Left renal pelvis (tissue), 4 donors: ENCODE measurements at regions not wholly inside any gene's neighbourhood (a gene's known extent, or its start where the extent isn't known, plus 50 kb on each side); places are given as distances from the start of the nearest gene placed in this dataset.
A peak's percentile ranks its signal among the peaks of the same experiment; 100 is the strongest.

Experiments
- DNase-seq, 4 donors: peaks; one replicate each; pipeline ENCODE4 v3.0.0-alpha.2; 2013; ENCODE audit warnings: low read depth in 4 of 4, low spot score in 3 of 4

GRCh38 chr5:82855893-82856550 is 221.2 kb downstream of the TMEM167A start:
- DNase-seq = peak in 1 of 4 donors; percentile 20

DNA sequence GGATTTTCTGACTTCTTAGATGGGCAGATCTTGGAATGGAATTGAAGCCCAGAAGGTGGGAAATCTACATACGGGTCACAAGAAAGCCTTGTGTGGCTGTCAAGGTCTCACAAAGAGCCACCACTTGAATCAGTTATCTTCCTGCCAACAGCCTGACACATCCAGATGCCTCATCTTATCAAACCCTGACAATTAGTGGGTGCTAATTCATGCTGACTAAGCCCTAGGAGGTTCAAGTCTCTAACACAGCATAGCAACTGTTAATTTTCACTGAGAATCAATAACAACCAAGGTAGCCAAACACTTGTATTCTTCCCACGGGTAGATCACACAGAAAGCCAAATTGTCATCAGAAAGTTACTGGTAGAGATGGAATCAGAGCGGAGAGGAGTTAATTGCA is 222.2 kb downstream of the TMEM167A start:
- no peak for DNase-seq

DNA sequence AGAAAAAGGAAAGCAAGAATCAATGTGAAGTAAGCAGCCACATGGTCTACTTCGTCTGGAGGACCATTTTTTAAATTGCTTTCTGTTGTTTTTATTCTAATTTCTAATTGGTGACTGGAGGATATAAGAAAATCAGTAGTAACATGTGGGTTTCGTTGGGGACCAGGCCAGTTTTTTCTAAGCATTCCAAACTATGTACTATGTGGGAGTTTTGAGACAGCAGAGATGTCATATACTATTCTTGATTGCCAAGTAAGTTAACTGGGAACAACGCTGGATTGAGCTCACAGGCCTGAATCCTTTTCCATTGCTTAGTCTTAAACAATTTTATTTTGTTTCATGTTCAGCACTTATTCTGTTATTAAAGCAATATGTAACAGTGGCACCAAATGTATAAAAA is 225.7 kb downstream of the TMEM167A start:
- no peak for DNase-seq

GRCh38 chr5:82850393-82850792 is 226.8 kb downstream of the TMEM167A start:
- no peak for DNase-seq

DNA sequence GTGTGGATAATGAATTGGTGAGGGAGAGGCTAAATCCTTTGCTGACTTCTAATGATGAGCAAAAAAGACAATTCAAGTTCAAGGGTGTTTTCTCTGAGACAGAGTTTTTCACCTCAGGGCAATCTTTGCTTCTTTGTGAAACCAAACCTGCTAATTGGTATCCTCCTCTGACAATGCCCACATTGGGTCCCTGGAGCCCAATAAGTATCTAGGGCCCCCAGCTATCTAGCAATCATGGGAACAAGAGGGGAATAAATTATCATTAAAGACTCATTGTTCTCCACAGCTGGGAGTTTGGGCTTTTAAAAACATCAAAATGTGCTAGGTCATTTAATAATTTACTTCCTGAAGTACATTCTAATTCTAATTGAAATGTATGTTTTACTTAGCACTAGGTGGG is 227.3 kb downstream of the TMEM167A start:
- no peak for DNase-seq

- DNase-seq = no peak
Measured at GRCh38 chr5:82847562-82847961, 229.6 kb downstream of the TMEM167A start.

DNA sequence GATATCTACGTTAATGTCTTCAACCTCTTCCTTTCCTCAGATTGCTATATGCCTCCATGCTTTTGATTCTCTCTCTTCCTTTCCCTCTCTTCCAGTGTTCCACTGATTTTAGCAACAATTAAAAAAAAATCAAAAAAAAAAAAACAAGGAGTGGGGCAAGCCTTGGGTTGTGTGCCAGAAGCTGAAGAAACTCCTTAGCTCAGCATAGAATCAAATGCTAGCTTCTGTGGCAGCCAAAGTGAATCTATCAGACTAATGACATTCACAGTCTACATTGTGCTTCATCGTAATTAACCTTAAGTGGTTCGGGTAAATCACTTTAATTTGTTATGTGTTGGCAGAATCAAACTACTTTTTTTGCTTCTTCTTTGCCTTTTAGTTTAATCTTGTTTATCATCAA is 237.3 kb downstream of the TMEM167A start:
- no peak for DNase-seq

- DNase-seq = no peak
Measured at GRCh38 chr5:82835488-82835887, 241.7 kb downstream of the TMEM167A start.

- no peak for DNase-seq
Measured at GRCh38 chr5:82834151-82834550, 243.0 kb downstream of the TMEM167A start.

GRCh38 chr5:82833277-82833676 is 243.9 kb downstream of the TMEM167A start:
- DNase-seq = no peak

DNA sequence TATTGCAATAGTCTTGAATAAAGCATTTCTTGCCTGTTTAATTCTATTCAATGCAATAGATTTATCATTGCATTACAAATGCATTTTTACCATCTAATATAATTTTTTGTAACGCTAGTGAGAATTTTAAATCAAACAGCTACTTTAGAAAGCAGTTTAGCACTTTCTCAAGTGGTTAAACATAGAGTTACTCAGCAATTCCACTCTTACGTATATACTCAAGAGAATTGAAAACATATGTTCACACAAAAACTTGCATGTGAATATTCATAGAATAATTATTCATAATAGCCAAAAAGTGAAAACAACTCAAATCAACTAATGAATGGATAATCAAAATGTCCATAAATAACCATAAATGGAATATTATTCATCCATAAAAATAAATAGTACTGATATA is 244.7 kb downstream of the TMEM167A start:
- DNase-seq = no peak

GRCh38 chr5:82828211-82828610 is 249.0 kb downstream of the TMEM167A start:
- DNase-seq = no peak

- no peak for DNase-seq
Measured at GRCh38 chr5:82827651-82828050, 249.5 kb downstream of the TMEM167A start.

DNA sequence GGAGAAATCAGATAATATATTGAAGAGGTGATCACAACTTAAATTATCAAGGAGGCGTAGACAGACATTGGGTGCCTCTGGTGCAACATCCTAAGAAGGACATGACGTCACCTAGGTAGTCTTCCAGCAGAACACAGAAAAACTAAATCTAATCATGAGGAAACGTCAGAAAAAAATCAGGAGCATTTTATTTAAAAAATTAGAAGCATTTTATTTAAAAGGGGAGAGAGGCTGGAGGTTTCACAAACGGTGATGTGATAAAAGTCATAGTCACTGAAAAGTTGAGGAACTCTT is 254.6 kb downstream of the TMEM167A start:
- no peak for DNase-seq

DNA sequence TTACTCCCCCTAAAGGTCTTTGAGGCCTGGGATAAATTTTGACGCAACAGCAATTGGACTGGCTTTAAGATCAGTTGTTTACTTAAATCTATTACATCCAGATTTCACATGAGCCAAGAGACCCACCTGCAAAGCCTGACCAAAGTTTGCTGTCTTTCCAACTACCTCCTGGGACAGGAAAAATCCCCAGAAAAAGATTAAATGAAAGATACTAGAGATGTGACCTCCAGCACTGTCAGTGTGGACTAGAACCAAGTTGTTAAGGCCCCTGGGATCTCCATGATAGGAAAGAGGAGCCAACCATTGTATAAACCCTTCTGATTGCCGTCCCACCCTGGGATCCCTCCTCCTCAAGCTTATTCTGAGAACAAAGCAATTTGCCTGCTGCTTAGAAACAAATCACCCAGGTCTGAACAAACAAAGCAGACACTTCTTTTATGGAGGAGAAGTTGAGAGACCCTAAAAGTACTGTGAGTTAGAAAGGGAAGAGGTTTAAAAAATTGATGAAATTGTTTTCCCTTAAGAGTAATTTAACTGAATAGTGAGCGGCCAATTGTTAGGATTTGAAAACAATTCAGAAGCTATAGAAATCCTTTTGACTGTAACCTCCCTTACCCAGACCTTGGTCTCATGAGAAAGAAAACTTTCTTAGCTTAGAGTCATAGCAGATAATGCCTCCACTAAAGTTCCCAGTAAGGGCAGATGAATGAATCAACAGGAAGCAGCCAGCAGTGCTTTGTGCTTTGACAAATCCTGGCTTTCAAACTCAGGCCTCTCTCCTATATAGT is 255.2 kb downstream of the TMEM167A start:
- no peak for DNase-seq

- DNase-seq = no peak
Measured at GRCh38 chr5:82820961-82821845, 256.0 kb downstream of the TMEM167A start.

GRCh38 chr5:82820188-82820587 is 257.0 kb downstream of the TMEM167A start:
- DNase-seq = no peak

DNA sequence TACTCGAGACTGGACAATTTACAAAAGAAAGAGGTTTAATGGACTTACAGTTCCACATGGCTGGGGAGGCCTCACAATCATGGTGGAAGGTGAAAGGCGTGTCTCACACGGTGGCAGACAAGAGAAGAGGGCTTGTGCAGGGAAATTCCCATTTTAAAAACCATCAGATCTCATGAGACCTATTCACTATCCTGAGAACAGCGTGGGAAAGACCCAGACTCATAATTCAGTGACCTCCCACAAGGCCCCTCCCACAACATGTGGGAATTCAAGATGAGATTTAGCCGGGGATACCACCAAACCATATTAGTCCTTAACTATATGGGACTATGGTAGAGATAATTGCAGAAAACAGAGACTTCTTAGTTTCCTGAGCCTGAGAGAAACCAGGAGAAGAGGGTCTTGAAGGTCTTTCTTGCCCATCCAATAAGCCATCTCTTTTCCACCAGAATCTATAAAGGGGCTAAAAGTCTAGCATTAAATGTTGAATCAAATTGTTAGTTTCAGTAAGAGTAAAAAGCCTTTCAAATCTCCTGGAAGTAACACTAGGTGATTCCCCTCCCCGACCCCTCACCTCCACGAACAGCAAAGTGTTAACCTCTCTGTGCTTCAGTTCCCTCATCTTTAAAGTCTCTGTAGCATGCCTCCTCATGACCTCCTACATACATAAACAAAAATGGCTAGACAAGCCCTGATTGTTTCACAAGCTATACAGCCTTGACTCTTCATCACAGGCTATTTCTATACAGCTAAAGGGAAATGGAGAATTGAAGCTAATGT is 259.1 kb downstream of the TMEM167A start:
- DNase-seq = no peak

DNA sequence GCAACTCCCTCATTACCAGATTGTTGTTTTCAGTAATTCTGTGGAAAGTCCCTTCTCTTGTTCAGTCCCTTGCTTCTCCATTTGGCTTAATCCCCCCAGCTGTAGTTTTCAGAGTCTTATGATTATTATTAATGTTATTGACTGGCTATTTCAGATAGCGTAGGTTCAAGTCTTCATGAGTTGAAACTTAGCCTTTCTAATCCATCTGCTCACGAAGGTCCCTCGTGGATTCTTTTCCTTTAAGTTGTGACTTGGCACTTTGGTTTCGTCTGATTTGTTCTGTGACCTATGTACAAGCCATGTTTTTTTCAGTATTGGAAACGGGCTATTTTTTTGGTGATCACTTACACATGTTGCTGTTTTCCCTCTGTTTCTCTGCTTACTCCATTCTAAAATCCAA is 260.3 kb downstream of the TMEM167A start:
- no peak for DNase-seq

- no peak for DNase-seq
Measured at GRCh38 chr5:82815871-82816270, 261.3 kb downstream of the TMEM167A start.

DNA sequence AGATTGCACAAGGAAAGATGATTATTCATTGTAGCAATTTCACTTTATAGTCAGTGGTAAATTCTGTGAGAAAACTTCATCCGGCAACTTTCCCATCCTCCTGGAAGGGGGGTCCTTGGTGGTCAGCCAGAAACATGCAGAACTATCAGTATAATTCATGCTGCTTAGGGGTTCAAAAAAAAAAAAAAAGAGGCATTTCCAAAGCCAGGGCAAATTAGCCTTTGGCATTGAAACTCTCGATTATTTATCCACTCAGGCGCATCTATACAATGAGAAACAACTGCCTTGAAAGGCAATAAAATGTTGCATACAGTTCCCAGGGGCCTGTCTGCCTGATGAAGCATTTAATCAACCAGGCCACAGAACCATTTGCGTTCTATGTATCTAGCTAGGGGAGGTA is 263.3 kb downstream of the TMEM167A start:
- peak in 1 of 4 donors; percentile 12 for DNase-seq
